ENCODE measurements at regions not wholly inside any gene's neighbourhood (a gene's known extent, or its start where the extent isn't known, plus 50 kb on each side); places are given as distances from the start of the nearest gene placed in this dataset.

DNA sequence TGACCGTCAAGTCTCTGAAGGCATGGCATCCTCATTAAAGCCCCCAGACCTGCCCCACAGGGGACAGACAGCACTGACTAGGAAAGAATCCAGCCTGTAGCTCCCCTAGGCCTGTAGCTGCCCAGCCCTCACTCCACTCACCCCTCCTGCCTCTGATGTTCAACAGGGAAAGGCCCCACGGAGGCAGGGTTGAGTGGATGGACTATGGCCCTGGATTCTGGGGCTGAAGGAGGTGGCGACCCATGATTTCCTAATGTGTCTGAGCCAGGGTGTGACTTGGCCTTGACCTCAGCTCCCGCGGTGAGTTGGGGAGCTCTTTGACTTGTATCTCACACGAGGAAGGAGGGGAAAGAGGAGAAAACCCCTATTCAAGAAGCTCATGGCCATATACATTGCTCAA lies 238.5 kb upstream of the CSF3R start:
- H3K4me3 ChIP-seq (ENCODE audit: low read length), result no peak overlapping the region
- H3K9me3 ChIP-seq (replicated peaks; ENCODE audit: insufficient read depth, low read length), result no peaks in the 10 kb centered on the region
- no peak overlapping the region for H3K27ac ChIP-seq (ENCODE audit: low read length)
- H3K27me3 ChIP-seq (replicated peaks; ENCODE audit: insufficient read depth, low read length), result peaks cover 98% of the 10 kb centered on the region
- no peak overlapping the region for H2AFZ ChIP-seq (ENCODE audit: low read length)
- H4K20me1 ChIP-seq (ENCODE audit: insufficient read depth, low read length), result no peaks in the 10 kb centered on the region
- no peaks in the 10 kb centered on the region for H3K79me2 ChIP-seq (ENCODE audit: low read length)
- no peak overlapping the region for H3K4me2 ChIP-seq (ENCODE audit: low read depth, low read length)
- no peaks in the 10 kb centered on the region for H3K4me1 ChIP-seq (ENCODE audit: low read length)
- TF ChIP-seq EZH2 (optimal IDR thresholded peaks at IDR 0.05; ENCODE audit: low read depth, low read length), result no peak
- TF ChIP-seq, protein P1, sequence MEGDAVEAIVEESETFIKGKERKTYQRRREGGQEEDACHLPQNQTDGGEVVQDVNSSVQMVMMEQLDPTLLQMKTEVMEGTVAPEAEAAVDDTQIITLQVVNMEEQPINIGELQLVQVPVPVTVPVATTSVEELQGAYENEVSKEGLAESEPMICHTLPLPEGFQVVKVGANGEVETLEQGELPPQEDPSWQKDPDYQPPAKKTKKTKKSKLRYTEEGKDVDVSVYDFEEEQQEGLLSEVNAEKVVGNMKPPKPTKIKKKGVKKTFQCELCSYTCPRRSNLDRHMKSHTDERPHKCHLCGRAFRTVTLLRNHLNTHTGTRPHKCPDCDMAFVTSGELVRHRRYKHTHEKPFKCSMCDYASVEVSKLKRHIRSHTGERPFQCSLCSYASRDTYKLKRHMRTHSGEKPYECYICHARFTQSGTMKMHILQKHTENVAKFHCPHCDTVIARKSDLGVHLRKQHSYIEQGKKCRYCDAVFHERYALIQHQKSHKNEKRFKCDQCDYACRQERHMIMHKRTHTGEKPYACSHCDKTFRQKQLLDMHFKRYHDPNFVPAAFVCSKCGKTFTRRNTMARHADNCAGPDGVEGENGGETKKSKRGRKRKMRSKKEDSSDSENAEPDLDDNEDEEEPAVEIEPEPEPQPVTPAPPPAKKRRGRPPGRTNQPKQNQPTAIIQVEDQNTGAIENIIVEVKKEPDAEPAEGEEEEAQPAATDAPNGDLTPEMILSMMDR (IDR thresholded peaks at IDR 0.05; ENCODE audit: low read length), result no peak
- no peak for TF ChIP-seq EZH2phosphoT487 (IDR thresholded peaks at IDR 0.05; ENCODE audit: low read length)
- H3K9ac ChIP-seq (ENCODE audit: low read length), result no peak overlapping the region
- DNase-seq, result no peak
- H3F3A ChIP-seq (ENCODE audit: insufficient read depth, low read length), result no peaks in the 10 kb centered on the region
- no peaks in the 10 kb centered on the region for H3K9me2 ChIP-seq (replicated peaks; ENCODE audit: insufficient read depth, low read length)
- H3K36me3 ChIP-seq (replicated peaks; ENCODE audit: insufficient read depth, low read length), result no peaks in the 10 kb centered on the region

- Histone ChIP-seq H3K27ac (ENCODE audit: low read length) (no peak overlapping the region), H3K9me2 (replicated peaks; ENCODE audit: insufficient read depth, low read length) (no peaks in the 10 kb centered on the region), H3K4me1 (ENCODE audit: low read length) (no peaks in the 10 kb centered on the region), H3K9me3 (replicated peaks; ENCODE audit: insufficient read depth, low read length) (no peaks in the 10 kb centered on the region), H3K36me3 (replicated peaks; ENCODE audit: insufficient read depth, low read length) (no peaks in the 10 kb centered on the region), H3K79me2 (ENCODE audit: low read length) (no peaks in the 10 kb centered on the region), H3K9ac (ENCODE audit: low read length) (no peak overlapping the region), H3K4me3 (ENCODE audit: low read length) (no peak overlapping the region), H2AFZ (ENCODE audit: low read length) (no peak overlapping the region), H3F3A (ENCODE audit: insufficient read depth, low read length) (no peaks in the 10 kb centered on the region), H4K20me1 (ENCODE audit: insufficient read depth, low read length) (no peaks in the 10 kb centered on the region), H3K27me3 (replicated peaks; ENCODE audit: insufficient read depth, low read length) (peaks cover 95% of the 10 kb centered on the region), H3K4me2 (ENCODE audit: low read depth, low read length) (no peak overlapping the region)
- no peak for DNase-seq
- TF ChIP-seq, protein P1 (IDR thresholded peaks at IDR 0.05; ENCODE audit: low read length), result no peak
- TF ChIP-seq EZH2 (optimal IDR thresholded peaks at IDR 0.05; ENCODE audit: low read depth, low read length) (no peak), EZH2phosphoT487 (IDR thresholded peaks at IDR 0.05; ENCODE audit: low read length) (no peak)
Observed at GRCh38 chr1:36717431-36717830, 234.7 kb upstream of the CSF3R start.

- Histone ChIP-seq H3K4me1 (ENCODE audit: low read length) (no peaks in the 10 kb centered on the region), H3K79me2 (ENCODE audit: low read length) (no peaks in the 10 kb centered on the region), H3K27me3 (replicated peaks; ENCODE audit: insufficient read depth, low read length) (peaks cover 95% of the 10 kb centered on the region), H3K4me3 (ENCODE audit: low read length) (no peak overlapping the region), H3K27ac (ENCODE audit: low read length) (no peak overlapping the region), H4K20me1 (ENCODE audit: insufficient read depth, low read length) (no peaks in the 10 kb centered on the region), H3F3A (ENCODE audit: insufficient read depth, low read length) (no peaks in the 10 kb centered on the region), H3K9me3 (replicated peaks; ENCODE audit: insufficient read depth, low read length) (no peaks in the 10 kb centered on the region), H3K4me2 (ENCODE audit: low read depth, low read length) (no peak overlapping the region), H3K9ac (ENCODE audit: low read length) (no peak overlapping the region), H3K9me2 (replicated peaks; ENCODE audit: insufficient read depth, low read length) (no peaks in the 10 kb centered on the region), H3K36me3 (replicated peaks; ENCODE audit: insufficient read depth, low read length) (no peaks in the 10 kb centered on the region), H2AFZ (ENCODE audit: low read length) (no peak overlapping the region)
- TF ChIP-seq EZH2 (optimal IDR thresholded peaks at IDR 0.05; ENCODE audit: low read depth, low read length) (no peak), EZH2phosphoT487 (IDR thresholded peaks at IDR 0.05; ENCODE audit: low read length) (no peak)
- TF ChIP-seq, protein P1 (IDR thresholded peaks at IDR 0.05; ENCODE audit: low read length), result no peak
- DNase-seq, result no peak
Observed at GRCh38 chr1:36715797-36716196, 233.1 kb upstream of the CSF3R start.
